NCI-H524 (cell line): ENCODE measurements at regions not wholly inside any gene's neighbourhood (a gene's known extent, or its start where the extent isn't known, plus 50 kb on each side); places are given as distances from the start of the nearest gene placed in this dataset.

Source experiments
- DNase-seq, 2 experiments: peaks; one replicate each; lab custom pipeline; 2025; lab: John Stamatoyannopoulos, UW

GRCh38 chr18:44062345-44062744 is 618.3 kb upstream of the SETBP1 start:
- no peak for DNase-seq

GRCh38 chr18:44065206-44065605 is 615.5 kb upstream of the SETBP1 start:
- no peak for DNase-seq

- no peak for DNase-seq
These were observed 614.1 kb upstream of the SETBP1 start for GRCh38 chr18:44066541-44066940.

- no peak for DNase-seq
These were observed 613.5 kb upstream of the SETBP1 start for GRCh38 chr18:44067186-44067585.

GRCh38 chr18:44075038-44075437 is 605.6 kb upstream of the SETBP1 start:
- no peak for DNase-seq

- DNase-seq, result no peak
These were observed 601.1 kb upstream of the SETBP1 start for GRCh38 chr18:44079606-44080005.

- DNase-seq, result no peak
These were observed 600.6 kb upstream of the SETBP1 start for GRCh38 chr18:44080054-44080453.

GRCh38 chr18:44089732-44090131 is 591.0 kb upstream of the SETBP1 start:
- no peak for DNase-seq

GRCh38 chr18:44090453-44090852 is 590.2 kb upstream of the SETBP1 start:
- DNase-seq, result no peak

- no peak for DNase-seq
These were observed 587.4 kb upstream of the SETBP1 start for GRCh38 chr18:44093253-44093652.

- no peak for DNase-seq
These were observed 584.7 kb upstream of the SETBP1 start for GRCh38 chr18:44096016-44096415.

GRCh38 chr18:44098551-44099098 is 582.1 kb upstream of the SETBP1 start:
- peak; percentile 37 to 79 for DNase-seq

- no peak for DNase-seq
These were observed 573.5 kb upstream of the SETBP1 start for GRCh38 chr18:44107187-44107586.

- DNase-seq, result no peak
These were observed 569.4 kb upstream of the SETBP1 start for GRCh38 chr18:44111337-44111736.

- DNase-seq, result no peak
These were observed 562.9 kb upstream of the SETBP1 start for GRCh38 chr18:44117821-44118220.

GRCh38 chr18:44119607-44120006 is 561.1 kb upstream of the SETBP1 start:
- DNase-seq, result no peak

- DNase-seq, result no peak
These were observed 556.9 kb upstream of the SETBP1 start for GRCh38 chr18:44123743-44124142.

- no peak for DNase-seq
These were observed 555.2 kb upstream of the SETBP1 start for GRCh38 chr18:44125446-44125845.

- DNase-seq, result no peak
These were observed 554.1 kb upstream of the SETBP1 start for GRCh38 chr18:44126598-44126997.

- DNase-seq, result no peak
These were observed 552.3 kb upstream of the SETBP1 start for GRCh38 chr18:44128365-44128764.

- peak; percentile 12 to 71 for DNase-seq
These were observed 550.2 kb upstream of the SETBP1 start for GRCh38 chr18:44130376-44130942.

GRCh38 chr18:44133483-44133882 is 547.2 kb upstream of the SETBP1 start:
- no peak for DNase-seq

GRCh38 chr18:44134447-44134846 is 546.2 kb upstream of the SETBP1 start:
- no peak for DNase-seq

GRCh38 chr18:44135741-44136140 is 544.9 kb upstream of the SETBP1 start:
- no peak for DNase-seq
